Vagina (tissue), 2 donors: ENCODE measurements at regions not wholly inside any gene's neighbourhood (a gene's known extent, or its start where the extent isn't known, plus 50 kb on each side); places are given as distances from the start of the nearest gene placed in this dataset.
"Not testable (repeated sequence)": the region's sequence is repeated elsewhere in the genome, so short reads cannot be mapped to it uniquely, and the experiment has no call there.

Experiments used
- DNase-seq, 2 donors: peaks; one replicate each; pipeline ENCODE4 v3.0.0-alpha.2; 2017; ENCODE audit errors: extremely low spot score in 2 of 2
- H3K27ac ChIP-seq: fragments of 200-600 bp; sonication (generic); one replicate; pipeline ENCODE4 v1.5.1; 2019
- H3K27me3 ChIP-seq: fragments of 200-600 bp; sonication (generic); one replicate; pipeline ENCODE4 v1.5.1; 2019
- H3K36me3 ChIP-seq, 2 donors: fragments of 200-600 bp; sonication (generic); one replicate each; pipeline ENCODE4 v1.5.1; 2017 to 2019
- H3K4me1 ChIP-seq: fragments of 200-600 bp; sonication (generic); one replicate; pipeline ENCODE4 v1.5.1; 2019
- H3K4me3 ChIP-seq, 2 donors: fragments of 200-600 bp; sonication (generic); 1 replicate in 1 of 2; 2 replicates in 1 of 2; pipeline ENCODE4 v1.5.1; 2016 to 2019
- H3K9me3 ChIP-seq: fragments of 200-600 bp; sonication (generic); one replicate; pipeline ENCODE4 v1.5.1; 2019
- POLR2A ChIP-seq, 2 donors: fragments of 450-650 bp; IDR thresholded peaks; one replicate each; pipeline ENCODE4 v1.6.1; 2017; ENCODE audit warnings: antibody characterized with exemption in 2 of 2, mild to moderate bottlenecking in 2 of 2, moderate library complexity in 2 of 2
- POLR2AphosphoS5 ChIP-seq, 2 donors: sonication (generic); formaldehyde crosslinking; IDR thresholded peaks; one replicate each; pipeline ENCODE4 v1.9.0; 2017; ENCODE audit warnings: antibody characterized with exemption in 2 of 2, mild to moderate bottlenecking in 2 of 2, low read depth in 1 of 2; ENCODE audit not compliant: insufficient read depth in 1 of 2
- intact Hi-C: fragments of 100-400 bp; cut with DNase I; formaldehyde crosslinking; loops from one replicate; pipeline ENCODE4 v1.15.1; 2023
- TF ChIP-seq, protein P1 (sequence below), 3 experiments: fragments of 450-650 bp in 2 of 3; fragments of 200-600 bp in 1 of 3; sonication (generic) in 1 of 3; IDR thresholded peaks; one replicate each; pipeline ENCODE4 v1.5.1; 2017 to 2019; ENCODE audit warnings: antibody characterized with exemption in 3 of 3, mild to moderate bottlenecking in 2 of 3, moderate library complexity in 2 of 3

DNA sequence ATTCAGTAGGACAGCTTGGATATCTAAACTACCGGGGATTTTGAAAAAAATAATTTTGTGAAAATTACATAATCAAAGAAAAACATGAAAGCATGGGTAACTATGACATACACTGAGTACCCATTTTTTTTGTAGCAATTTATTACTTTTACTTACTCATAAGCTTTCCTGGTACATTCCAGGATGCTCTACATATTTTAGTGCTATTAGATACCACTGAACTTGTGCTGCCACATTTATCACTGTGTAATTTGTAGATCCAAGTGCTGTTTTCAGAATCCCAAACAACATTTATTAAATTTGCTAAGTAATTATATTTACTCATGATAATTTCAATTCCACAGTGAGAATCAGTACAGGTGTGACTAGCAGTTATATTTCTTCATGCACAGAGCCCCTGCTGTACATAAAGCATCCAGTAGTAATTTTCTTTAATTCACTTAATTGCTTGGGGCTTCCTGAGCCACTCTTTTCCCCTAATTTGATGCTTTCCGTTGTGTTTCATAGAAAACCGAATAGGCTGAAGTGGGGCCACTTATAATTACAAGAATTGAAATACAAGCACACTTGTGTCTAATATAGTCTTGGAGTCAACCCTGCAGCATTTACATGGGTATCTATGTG lies 2254.4 kb downstream of the ARAP2 start:
- intact Hi-C loops, result no loop called here
- TF ChIP-seq, protein P1, sequence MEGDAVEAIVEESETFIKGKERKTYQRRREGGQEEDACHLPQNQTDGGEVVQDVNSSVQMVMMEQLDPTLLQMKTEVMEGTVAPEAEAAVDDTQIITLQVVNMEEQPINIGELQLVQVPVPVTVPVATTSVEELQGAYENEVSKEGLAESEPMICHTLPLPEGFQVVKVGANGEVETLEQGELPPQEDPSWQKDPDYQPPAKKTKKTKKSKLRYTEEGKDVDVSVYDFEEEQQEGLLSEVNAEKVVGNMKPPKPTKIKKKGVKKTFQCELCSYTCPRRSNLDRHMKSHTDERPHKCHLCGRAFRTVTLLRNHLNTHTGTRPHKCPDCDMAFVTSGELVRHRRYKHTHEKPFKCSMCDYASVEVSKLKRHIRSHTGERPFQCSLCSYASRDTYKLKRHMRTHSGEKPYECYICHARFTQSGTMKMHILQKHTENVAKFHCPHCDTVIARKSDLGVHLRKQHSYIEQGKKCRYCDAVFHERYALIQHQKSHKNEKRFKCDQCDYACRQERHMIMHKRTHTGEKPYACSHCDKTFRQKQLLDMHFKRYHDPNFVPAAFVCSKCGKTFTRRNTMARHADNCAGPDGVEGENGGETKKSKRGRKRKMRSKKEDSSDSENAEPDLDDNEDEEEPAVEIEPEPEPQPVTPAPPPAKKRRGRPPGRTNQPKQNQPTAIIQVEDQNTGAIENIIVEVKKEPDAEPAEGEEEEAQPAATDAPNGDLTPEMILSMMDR (IDR thresholded peaks at IDR 0.05), result no peak
- no peak for TF ChIP-seq POLR2AphosphoS5 (IDR thresholded peaks at IDR 0.05; ENCODE audit: insufficient read depth in 1 of 2, low read depth in 1 of 2)
- TF ChIP-seq POLR2A (IDR thresholded peaks at IDR 0.05), result no peak
- H3K27me3 ChIP-seq, result no peaks in the 10 kb centered on the region
- no peak overlapping the region for H3K4me3 ChIP-seq
- H3K36me3 ChIP-seq, result no peaks in the 10 kb centered on the region
- H3K9me3 ChIP-seq, result no peaks in the 10 kb centered on the region
- no peaks in the 10 kb centered on the region for H3K4me1 ChIP-seq
- no peak overlapping the region for H3K27ac ChIP-seq
- DNase-seq, result no peak

- no peaks in the 10 kb centered on the region for H3K27me3 ChIP-seq
- no peak overlapping the region for H3K27ac ChIP-seq
- no peaks in the 10 kb centered on the region for H3K36me3 ChIP-seq
- DNase-seq, result no peak
- no peaks in the 10 kb centered on the region for H3K4me1 ChIP-seq
- no peak overlapping the region for H3K4me3 ChIP-seq
- no peaks in the 10 kb centered on the region for H3K9me3 ChIP-seq
- no peak for TF ChIP-seq POLR2AphosphoS5 (IDR thresholded peaks at IDR 0.05; ENCODE audit: insufficient read depth in 1 of 2, low read depth in 1 of 2)
- TF ChIP-seq, protein P1 (IDR thresholded peaks at IDR 0.05), result no peak
- no peak for TF ChIP-seq POLR2A (IDR thresholded peaks at IDR 0.05)
- intact Hi-C loops, result no loop called here
Measured at GRCh38 chr4:33996075-33996718, 2248.1 kb downstream of the ARAP2 start.

- Histone ChIP-seq H3K4me3 (no peak overlapping the region), H3K36me3 (no peaks in the 10 kb centered on the region), H3K27ac (no peak overlapping the region), H3K9me3 (no peaks in the 10 kb centered on the region), H3K4me1 (no peaks in the 10 kb centered on the region), H3K27me3 (no peaks in the 10 kb centered on the region)
- intact Hi-C loops, result no loop called here
- no peak for DNase-seq
- TF ChIP-seq POLR2A (IDR thresholded peaks at IDR 0.05) (no peak), POLR2AphosphoS5 (IDR thresholded peaks at IDR 0.05; ENCODE audit: insufficient read depth in 1 of 2, low read depth in 1 of 2) (no peak)
- TF ChIP-seq, protein P1 (IDR thresholded peaks at IDR 0.05), result no peak
Measured at GRCh38 chr4:33998291-33998690, 2246.0 kb downstream of the ARAP2 start.

DNA sequence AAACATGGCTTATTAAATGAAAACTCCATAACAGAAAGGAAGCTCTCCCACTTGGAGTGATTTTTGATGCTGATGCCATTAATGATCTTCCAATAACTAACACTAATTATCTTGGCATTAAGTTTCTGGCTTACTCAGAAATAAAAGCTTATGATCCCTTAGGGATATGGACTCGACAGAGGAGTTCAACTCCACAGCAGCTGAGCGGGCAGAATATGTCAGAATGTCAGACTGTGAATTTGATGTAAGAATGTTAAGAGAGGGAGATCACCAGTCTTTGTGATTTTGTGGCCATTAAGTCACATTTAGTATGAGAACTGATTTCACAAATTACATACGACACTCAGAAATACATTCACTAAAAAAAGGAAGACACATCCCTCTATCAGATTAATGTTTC lies 2244.0 kb downstream of the ARAP2 start:
- TF ChIP-seq POLR2A (IDR thresholded peaks at IDR 0.05) (no peak), POLR2AphosphoS5 (IDR thresholded peaks at IDR 0.05; ENCODE audit: insufficient read depth in 1 of 2, low read depth in 1 of 2) (no peak)
- TF ChIP-seq, protein P1 (IDR thresholded peaks at IDR 0.05), result no peak
- intact Hi-C loops, result no loop called here
- no peak for DNase-seq
- Histone ChIP-seq H3K27ac (no peak overlapping the region), H3K27me3 (no peaks in the 10 kb centered on the region), H3K4me1 (no peaks in the 10 kb centered on the region), H3K4me3 (no peak overlapping the region), H3K36me3 (no peaks in the 10 kb centered on the region), H3K9me3 (no peaks in the 10 kb centered on the region)

GRCh38 chr4:34006540-34006939 lies 2237.8 kb downstream of the ARAP2 start:
- H3K9me3 ChIP-seq, DNase-seq, H3K27ac ChIP-seq, H3K27me3 ChIP-seq, H3K4me3 ChIP-seq, H3K4me1 ChIP-seq, intact Hi-C loops, H3K36me3 ChIP-seq: not testable (repeated sequence)
